Glutamatergic neuron (in vitro differentiated cells): ENCODE measurements at regions not wholly inside any gene's neighbourhood (a gene's known extent, or its start where the extent isn't known, plus 50 kb on each side); places are given as distances from the start of the nearest gene placed in this dataset.

ENCODE experiments used
- DNase-seq: peaks from one replicate; pipeline ENCODE4 v3.0.0; 2022
- H3K27ac Mint-ChIP-seq: one replicate; pipeline ENCODE4 v1.8.0; 2020; ENCODE audit warnings: mild to moderate bottlenecking, mixed read lengths, inconsistent platforms; ENCODE audit not compliant: unreplicated experiment
- H3K27me3 Mint-ChIP-seq: one replicate; pipeline ENCODE4 v1.8.0; 2020; ENCODE audit warnings: mild to moderate bottlenecking, moderate library complexity, mixed read lengths, inconsistent platforms; ENCODE audit not compliant: unreplicated experiment
- H3K36me3 Mint-ChIP-seq: one replicate; pipeline ENCODE4 v1.8.0; 2020; ENCODE audit warnings: mild to moderate bottlenecking, mixed read lengths, inconsistent platforms; ENCODE audit not compliant: unreplicated experiment
- H3K4me1 Mint-ChIP-seq: one replicate; pipeline ENCODE4 v1.8.0; 2020; ENCODE audit warnings: mild to moderate bottlenecking, low read depth, mixed read lengths, inconsistent platforms; ENCODE audit not compliant: unreplicated experiment
- H3K4me3 Mint-ChIP-seq: one replicate; pipeline ENCODE4 v1.8.0; 2020; ENCODE audit warnings: mild to moderate bottlenecking, mixed read lengths, inconsistent platforms; ENCODE audit not compliant: unreplicated experiment
- H3K9me3 Mint-ChIP-seq: one replicate; pipeline ENCODE4 v1.8.0; 2020; ENCODE audit warnings: mild to moderate bottlenecking, moderate library complexity, mixed read lengths, inconsistent platforms; ENCODE audit not compliant: unreplicated experiment
- CTCF ChIP-seq: fragments of 200-600 bp; sonication (generic); IDR thresholded peaks from one replicate; pipeline ENCODE4 v1.5.0; 2021; ENCODE audit not compliant: partially characterized antibody, unreplicated experiment

GRCh38 chr1:47699492-47700235 is 261.8 kb downstream of the FOXD2 start:
- H3K27me3 Mint-ChIP-seq: peaks cover 3% of the 10 kb centered on the region
- TF ChIP-seq CTCF: no peak
- H3K9me3 Mint-ChIP-seq: peaks cover 3% of the 10 kb centered on the region
- H3K4me1 Mint-ChIP-seq: peaks cover 19% of the 10 kb centered on the region
- no peak overlapping the region for H3K4me3 Mint-ChIP-seq
- no peak for DNase-seq
- no peaks in the 10 kb centered on the region for H3K36me3 Mint-ChIP-seq
- no peak overlapping the region for H3K27ac Mint-ChIP-seq

GRCh38 chr1:47701283-47701682 is 263.4 kb downstream of the FOXD2 start:
- no peak for DNase-seq
- no peak overlapping the region for H3K4me3 Mint-ChIP-seq
- peaks cover 8% of the 10 kb centered on the region for H3K9me3 Mint-ChIP-seq
- H3K4me1 Mint-ChIP-seq: peaks cover 29% of the 10 kb centered on the region
- no peak for TF ChIP-seq CTCF
- no peaks in the 10 kb centered on the region for H3K36me3 Mint-ChIP-seq
- peaks cover 6% of the 10 kb centered on the region for H3K27me3 Mint-ChIP-seq
- H3K27ac Mint-ChIP-seq: no peak overlapping the region

- H3K4me1 Mint-ChIP-seq: peaks cover 24% of the 10 kb centered on the region
- no peak for TF ChIP-seq CTCF
- no peak overlapping the region for H3K27ac Mint-ChIP-seq
- no peak for DNase-seq
- H3K36me3 Mint-ChIP-seq: no peaks in the 10 kb centered on the region
- peaks cover 6% of the 10 kb centered on the region for H3K27me3 Mint-ChIP-seq
- H3K4me3 Mint-ChIP-seq: no peak overlapping the region
- peaks cover 8% of the 10 kb centered on the region for H3K9me3 Mint-ChIP-seq
Measured at GRCh38 chr1:47701741-47702515, 264.1 kb downstream of the FOXD2 start.

GRCh38 chr1:47703156-47703825 is 265.4 kb downstream of the FOXD2 start:
- no peaks in the 10 kb centered on the region for H3K36me3 Mint-ChIP-seq
- H3K4me1 Mint-ChIP-seq: peaks cover 28% of the 10 kb centered on the region
- DNase-seq: no peak
- peaks cover 9% of the 10 kb centered on the region for H3K27me3 Mint-ChIP-seq
- H3K9me3 Mint-ChIP-seq: peaks cover 10% of the 10 kb centered on the region
- no peak for TF ChIP-seq CTCF
- H3K4me3 Mint-ChIP-seq: no peak overlapping the region
- H3K27ac Mint-ChIP-seq: peak overlapping the region; percentile 43
